NCI-H2171 treated with DMSO at 0.1 percent for 48 hours (cell line): ENCODE measurements at regions not wholly inside any gene's neighbourhood (a gene's known extent, or its start where the extent isn't known, plus 50 kb on each side); places are given as distances from the start of the nearest gene placed in this dataset.

Source experiments
- DNase-seq: peaks from one replicate; lab custom pipeline; 2025; lab: John Stamatoyannopoulos, UW

DNA sequence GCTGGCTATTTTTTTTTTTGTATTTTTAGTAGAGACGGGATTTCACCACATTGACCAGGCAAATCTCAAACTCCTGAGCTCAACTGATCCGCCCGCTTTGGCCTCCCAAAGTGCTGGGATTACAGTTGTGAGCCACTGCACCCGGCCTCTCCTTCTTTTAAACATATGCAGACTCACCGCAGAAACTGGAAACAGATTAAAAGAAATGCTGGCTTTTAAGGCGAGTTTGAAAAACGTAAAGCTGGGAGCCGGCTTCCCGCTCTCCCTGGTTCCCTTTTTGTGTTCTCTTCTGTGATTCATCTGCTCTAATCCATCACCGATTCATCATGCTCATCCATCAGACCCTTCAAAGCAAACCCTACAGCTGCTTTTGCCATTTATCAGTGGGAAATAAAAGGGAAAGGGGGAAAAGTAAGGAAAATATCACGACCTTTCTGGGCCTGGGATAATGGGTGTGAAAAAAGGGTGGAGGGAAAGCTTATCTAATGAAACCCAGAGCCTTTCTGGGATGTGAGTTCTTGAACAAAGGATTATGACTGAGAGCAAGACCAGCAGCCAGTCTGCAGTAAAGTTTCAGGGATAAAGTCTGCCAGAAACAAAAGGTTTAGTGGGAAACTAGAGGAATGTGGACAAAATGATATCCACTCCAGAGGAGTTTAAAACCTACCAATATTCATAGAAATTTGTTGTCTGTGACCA, 92.3 kb upstream of the LRIG1 start:
- no peak for DNase-seq

DNA sequence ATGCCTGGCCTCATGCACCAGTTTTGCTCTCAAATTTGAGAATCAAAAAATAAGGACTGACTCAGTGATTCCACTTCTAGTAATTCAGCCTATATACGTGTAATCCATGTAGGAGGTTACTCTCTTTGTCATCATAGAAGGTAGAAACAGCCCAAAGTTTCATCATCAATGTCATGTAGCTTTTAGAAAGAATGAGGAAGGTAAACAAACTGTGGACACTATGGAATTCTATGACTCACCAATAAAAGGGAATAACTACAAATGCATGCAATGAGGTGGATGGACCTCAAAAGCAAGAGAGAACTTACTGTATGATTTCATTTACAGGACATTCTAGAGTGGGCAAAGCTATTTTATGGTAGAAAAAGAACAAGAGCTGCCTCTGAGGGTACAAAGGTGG, 93.2 kb upstream of the LRIG1 start:
- DNase-seq, result no peak

DNA sequence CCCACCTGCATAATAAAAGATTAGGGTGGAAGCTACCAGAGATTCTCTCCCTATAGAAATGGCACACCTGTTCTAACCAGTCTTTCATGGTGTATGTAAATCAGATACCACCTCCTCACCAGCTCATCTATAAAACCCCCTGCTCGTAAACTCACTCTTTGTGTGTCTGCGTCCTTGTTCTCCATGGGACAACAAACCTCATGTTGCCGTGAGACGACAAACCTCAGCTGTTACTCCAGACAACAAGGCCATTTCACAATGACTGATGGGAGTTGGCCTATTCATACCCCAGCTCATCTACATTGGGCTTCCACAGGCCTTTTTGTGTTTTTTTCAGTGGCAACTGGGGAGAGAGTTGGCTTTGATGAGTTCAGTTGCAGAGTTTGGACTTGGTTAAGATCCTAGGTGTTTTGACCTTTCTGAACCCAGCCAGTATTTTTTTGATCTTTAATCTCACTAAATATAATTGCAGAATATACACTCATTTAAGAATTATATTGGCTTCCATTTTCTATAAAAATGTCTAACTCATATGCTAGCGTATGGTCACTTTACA, 96.6 kb upstream of the LRIG1 start:
- DNase-seq, result no peak

DNA sequence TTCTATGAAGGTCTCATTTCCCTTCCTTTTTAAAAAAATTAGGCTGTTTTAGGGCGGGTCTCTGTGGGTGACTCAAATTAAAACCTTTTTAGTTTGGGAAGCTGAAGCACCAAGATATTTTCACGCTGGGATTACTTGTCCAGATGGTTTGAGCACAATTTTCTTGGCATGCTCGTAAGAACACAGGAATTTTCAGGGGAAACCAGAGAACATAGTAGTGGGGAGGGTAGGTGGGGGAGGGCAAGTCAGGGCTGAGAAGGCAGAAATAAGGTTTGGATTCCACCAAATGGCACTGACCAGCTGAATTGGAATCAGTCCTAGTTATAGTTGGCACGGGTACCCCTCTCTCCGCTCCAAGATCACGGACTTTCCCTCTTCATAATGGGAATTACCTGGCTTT, 97.3 kb upstream of the LRIG1 start:
- peak; percentile 30 for DNase-seq

DNA sequence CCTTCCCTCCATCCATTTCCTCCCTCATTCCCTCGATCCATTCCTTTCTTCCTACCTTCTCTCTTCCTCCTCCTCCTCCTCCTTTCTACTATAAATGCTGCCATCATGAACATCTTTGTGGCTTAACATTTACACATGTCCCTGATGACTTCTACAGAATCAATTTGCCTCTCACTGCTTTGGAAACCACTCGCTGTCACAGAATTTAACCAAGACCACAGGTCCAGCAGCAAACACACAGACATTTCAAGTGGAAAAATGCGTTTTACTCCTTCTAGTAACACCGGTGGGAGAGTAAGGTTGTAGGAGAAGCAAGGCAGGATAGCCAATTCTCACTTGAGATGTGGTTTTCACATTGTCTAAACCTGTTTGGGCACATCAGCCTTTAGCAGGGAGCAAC, 101.4 kb upstream of the LRIG1 start:
- DNase-seq, result no peak

- no peak for DNase-seq
Measured at GRCh38 chr3:66602691-66603090, 101.9 kb upstream of the LRIG1 start.

DNA sequence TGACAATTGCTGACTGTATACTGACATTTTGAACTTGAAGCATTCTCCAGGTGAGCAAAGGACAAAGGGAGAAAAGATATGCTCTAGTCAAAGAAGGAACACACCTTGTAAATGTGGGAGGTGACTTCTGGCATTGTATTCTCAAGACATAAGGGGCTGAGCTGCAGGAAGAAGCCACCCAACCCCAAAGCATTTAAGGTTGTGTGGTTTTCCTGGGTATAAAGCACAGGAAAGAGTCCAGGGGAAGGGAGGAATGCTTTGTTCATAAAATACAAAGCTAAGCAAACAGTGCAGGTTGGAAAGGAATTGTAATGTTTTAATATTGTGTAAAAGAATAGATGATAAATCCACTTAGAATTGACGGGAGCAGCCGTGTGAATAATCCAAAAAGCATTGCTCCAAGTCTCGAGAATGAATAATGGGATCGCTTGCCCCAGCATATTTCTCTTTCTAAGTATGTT, 102.4 kb upstream of the LRIG1 start:
- DNase-seq, result no peak

DNA sequence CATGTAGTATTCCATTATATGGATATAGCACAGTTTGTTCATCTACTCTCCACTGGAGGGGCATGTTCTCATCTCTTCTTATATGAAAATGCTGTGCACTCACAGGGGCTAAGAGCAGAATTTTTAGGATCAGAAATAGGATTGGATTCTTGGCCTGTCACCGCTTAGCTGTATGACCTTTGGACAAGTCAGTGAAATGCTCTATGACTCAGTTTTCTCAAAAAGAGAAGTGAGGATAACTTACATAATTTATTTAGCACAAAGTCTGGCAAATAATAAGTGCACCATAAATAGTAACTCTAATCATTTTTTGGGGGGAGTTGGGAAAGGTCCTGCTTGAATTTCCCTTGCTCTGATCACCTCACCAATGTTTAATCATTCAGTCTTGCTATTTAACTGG, 103.7 kb upstream of the LRIG1 start:
- DNase-seq, result no peak

DNA sequence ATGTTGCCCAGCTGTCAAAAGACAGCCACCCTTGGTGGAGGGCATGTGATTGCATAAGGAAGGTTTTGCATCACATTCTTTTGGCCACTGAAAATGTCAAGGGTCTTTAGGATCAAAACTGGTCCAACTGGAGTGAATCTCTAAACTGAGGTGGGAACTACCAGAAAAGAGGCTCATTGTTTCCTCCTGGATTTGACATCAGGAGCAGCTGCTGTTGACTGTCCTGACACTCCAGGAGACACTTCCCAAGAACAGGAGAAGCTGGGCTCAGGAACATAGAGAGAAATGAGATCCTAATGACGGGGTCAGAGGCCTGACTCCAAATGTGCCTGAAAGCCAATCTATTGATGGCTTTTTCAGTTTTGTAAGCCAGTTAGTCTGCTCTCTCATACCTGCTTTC, 105.3 kb upstream of the LRIG1 start:
- DNase-seq, result no peak

GRCh38 chr3:66606868-66607267, 106.0 kb upstream of the LRIG1 start:
- DNase-seq, result no peak

GRCh38 chr3:66609660-66610561, 109.1 kb upstream of the LRIG1 start:
- peak; percentile 77 for DNase-seq

DNA sequence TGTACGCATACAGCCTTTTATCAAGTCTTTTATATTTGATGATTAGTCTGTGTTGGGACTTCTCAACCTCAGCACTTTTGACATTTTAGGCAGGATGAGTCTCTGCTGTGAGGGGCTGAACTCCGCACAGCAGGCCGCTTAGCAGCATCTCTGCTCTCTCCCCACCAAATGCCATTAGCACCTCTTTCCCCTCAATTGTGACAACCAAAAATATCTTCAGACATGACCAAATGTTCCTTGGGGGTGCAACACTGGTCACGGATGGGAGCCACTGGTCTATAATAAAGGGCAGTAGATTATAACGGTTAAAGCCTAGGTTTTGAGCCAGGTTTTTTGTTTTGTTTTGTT, 109.7 kb upstream of the LRIG1 start:
- DNase-seq, result no peak

GRCh38 chr3:66615643-66616301, 115.0 kb upstream of the LRIG1 start:
- peak; percentile 47 for DNase-seq

DNA sequence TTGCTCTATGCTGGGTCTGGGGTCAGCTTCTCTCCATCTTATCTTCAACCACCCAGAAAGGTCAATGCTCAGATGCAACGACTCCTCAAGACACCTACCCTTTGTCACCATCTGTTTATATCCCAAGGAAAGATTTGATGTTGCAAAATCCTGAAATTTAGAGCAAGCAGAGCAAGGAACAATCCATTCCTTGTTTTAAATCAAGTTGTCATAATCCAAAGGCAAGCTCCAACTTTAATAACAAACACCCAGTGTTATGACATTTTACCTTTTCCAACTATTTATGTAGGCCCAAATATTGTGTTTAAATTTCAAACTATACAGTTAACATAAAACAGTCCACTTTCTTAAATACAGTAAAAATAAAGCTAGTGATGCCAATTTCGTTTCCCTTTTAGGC, 116.5 kb upstream of the LRIG1 start:
- DNase-seq, result no peak

DNA sequence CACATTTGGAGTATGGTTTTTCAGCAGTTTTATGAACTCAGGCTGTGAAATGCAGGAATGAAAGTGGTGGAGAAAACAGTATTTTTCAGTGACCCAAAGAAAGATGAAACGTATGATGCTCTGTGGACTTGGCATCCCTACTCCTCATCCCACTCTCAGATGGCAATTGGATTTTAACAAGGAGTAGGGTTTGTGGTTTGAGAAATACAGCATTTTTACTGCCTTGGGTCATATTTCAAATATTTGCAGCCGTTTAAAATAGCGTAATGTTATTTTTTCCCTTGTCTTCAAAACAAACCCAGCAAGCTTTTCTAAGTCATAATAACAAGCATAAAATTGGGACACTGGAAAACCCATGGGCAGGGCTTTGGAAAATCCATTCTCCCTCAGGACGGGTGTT, 117.2 kb upstream of the LRIG1 start:
- DNase-seq, result no peak

GRCh38 chr3:66620296-66620695, 119.5 kb upstream of the LRIG1 start:
- no peak for DNase-seq

DNA sequence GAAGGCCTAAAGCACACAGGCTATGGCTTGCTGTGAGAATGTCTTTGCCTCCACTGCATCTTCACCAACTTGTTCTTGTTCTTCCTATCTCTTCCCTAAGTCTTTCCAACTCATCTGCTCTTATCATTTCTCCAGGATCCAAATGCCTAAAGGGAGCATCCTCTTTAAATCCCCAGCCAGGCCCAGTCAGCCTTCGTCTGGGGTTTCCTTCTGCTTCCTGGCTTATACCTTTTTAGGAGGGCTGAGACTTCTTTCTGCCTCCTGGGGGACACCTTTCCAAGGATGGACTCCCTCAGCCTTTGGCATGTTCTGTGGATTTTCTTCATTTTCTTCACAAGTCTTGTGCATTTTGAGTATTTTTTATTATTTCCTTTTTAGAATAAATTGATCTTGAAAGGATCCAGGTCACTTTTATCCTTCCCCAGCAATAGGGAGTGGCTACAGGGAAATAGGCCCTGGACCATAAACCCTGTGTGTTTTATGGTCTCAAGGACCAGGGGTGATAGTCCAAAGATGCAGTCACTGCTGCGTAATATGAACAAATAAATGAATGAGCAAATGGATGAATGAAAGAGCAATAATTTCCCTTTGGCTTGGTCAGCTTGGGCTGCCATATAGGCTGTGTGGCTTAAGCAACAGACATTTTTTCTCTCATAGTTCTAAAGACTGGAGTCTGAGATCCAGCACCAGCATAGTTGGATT, 122.1 kb upstream of the LRIG1 start:
- DNase-seq, result no peak

- no peak for DNase-seq
Measured at GRCh38 chr3:66625505-66626216, 124.8 kb upstream of the LRIG1 start.

DNA sequence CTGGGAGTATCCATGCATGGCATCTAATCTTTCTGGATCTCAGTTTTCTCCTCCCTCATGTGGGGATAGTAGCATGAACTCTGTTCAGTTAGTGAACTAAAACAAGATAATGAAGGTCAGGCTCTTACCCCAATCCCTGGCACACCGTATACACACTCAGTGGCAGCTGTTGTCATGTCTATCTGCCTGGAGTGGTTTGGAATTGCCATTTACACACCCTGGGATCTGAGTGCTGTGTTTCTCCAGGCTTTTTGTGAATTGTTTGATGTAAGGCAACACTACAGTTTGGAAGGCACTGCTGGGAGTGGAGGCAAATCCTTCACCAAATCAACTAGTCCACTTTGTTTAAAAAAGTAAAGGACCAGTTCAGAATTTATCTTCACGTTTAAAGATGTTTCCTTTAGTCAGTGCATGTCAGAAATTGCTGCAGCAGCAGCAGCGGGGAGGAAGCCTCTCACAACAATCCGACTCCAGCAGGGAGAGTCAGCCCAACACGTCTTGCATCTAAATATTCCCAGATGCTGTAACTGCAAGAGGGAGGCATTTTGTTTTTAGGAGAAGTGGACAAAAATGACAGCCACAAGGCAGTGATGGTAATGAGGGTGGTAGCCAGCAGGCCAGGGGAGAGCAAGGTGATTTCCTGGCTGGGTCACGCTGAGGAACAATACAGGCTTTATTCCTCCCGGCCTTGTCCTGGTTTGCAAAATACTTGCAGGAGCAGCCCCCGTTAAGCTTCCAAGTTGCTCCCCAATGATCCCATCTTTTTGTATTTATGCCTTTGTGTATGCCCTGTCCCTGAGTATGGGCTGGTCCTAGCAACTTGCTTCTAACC, 128.5 kb upstream of the LRIG1 start:
- DNase-seq, result no peak

DNA sequence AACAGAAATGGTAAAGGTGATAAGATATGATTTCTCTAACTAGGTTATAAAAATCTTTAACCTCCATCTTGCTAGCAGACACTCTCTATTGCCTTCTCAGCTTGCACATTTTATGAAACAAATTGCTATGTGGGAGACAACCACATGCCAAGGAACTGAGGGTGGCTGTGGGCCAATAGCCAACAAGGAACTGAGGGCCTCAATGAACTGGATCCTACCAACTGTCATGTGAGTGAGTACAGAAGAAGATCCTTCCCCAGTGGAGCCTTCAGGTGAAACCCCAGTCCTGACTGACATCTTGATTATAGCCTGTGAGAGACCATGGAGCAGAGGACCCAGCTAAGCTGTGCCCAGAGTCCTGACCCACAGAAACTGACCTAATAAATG, 129.2 kb upstream of the LRIG1 start:
- DNase-seq, result no peak
